Muscle layer of duodenum (tissue), 2 donors: ENCODE measurements at regions not wholly inside any gene's neighbourhood (a gene's known extent, or its start where the extent isn't known, plus 50 kb on each side); places are given as distances from the start of the nearest gene placed in this dataset.

Experiments
- H3K27ac ChIP-seq: one replicate; pipeline ENCODE4 v1.7.0; 2013; ENCODE audit warnings: mild to moderate bottlenecking, low read length
- H3K27me3 ChIP-seq: one replicate; pipeline ENCODE4 v1.7.0; 2013; ENCODE audit warnings: low read depth, mild to moderate bottlenecking, control low read depth, low read length
- H3K36me3 ChIP-seq, 2 donors: one replicate each; pipeline ENCODE4 v1.7.0; 2013; ENCODE audit warnings: low read length in 2 of 2, control low read depth in 1 of 2, mild to moderate bottlenecking in 1 of 2; ENCODE audit not compliant: insufficient read depth in 2 of 2, control insufficient read depth in 1 of 2
- H3K4me1 ChIP-seq, 2 donors: one replicate each; pipeline ENCODE4 v1.7.0; 2013; ENCODE audit warnings: low read length in 2 of 2, mild to moderate bottlenecking in 2 of 2, control low read depth in 1 of 2, moderate library complexity in 1 of 2; ENCODE audit not compliant: insufficient read depth in 2 of 2, control insufficient read depth in 1 of 2
- H3K4me3 ChIP-seq, 2 donors: one replicate each; pipeline ENCODE4 v1.7.0; 2013; ENCODE audit warnings: low read length in 2 of 2, low read depth in 1 of 2, mild to moderate bottlenecking in 1 of 2
- H3K9me3 ChIP-seq, 2 donors: one replicate each; pipeline ENCODE4 v1.7.0; 2013; ENCODE audit warnings: low read length in 2 of 2, control low read depth in 1 of 2, mild to moderate bottlenecking in 1 of 2; ENCODE audit not compliant: control insufficient read depth in 1 of 2
- donor health status: healthy.

DNA sequence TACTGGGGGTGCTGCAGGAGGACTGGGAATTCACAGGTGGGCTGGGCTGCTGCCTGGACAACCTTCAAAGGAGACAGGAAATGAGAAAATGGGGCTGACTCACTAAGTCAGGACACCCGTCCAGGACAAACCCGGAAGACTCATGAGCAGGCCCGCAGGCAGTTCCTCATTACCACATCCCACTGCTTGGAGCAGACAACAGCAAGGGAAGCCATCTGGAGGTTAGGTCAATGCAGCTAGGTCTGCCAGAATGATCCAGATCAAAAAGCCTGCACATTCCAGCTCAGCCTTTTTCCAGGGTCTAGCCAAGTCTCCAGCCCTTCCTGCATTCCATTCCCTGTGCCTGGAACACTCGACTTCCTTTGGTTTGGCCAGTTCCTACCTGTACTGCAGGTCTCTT, 536.5 kb upstream of the CDH11 start:
- H3K4me3 ChIP-seq: no peak overlapping the region
- H3K9me3 ChIP-seq: no peaks in the 10 kb centered on the region
- H3K4me1 ChIP-seq: no peaks in the 10 kb centered on the region
- H3K36me3 ChIP-seq: no peaks in the 10 kb centered on the region
- H3K27me3 ChIP-seq: no peaks in the 10 kb centered on the region
- H3K27ac ChIP-seq: no peak overlapping the region

DNA sequence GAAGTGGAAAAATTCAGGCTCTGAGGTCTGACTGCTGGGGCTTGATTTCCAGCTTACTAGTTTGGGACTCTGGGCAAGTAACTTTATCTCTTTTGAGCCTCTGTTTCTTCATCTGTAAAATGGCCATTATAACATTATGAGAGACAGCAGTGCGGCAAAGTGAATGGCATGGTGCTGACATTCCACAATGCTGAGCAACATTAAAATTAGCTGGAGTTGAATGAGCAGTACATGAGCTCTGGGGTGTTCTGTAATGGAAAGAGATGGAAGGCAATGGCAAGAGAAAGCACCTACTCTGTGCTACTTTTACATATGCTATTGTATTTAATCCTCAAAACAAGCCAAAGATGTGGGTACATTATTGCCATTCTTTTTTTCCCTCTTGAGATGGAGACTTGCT, 535.7 kb upstream of the CDH11 start:
- no peaks in the 10 kb centered on the region for H3K36me3 ChIP-seq
- H3K4me3 ChIP-seq: no peak overlapping the region
- H3K27ac ChIP-seq: no peak overlapping the region
- H3K27me3 ChIP-seq: no peaks in the 10 kb centered on the region
- H3K4me1 ChIP-seq: no peaks in the 10 kb centered on the region
- no peaks in the 10 kb centered on the region for H3K9me3 ChIP-seq

DNA sequence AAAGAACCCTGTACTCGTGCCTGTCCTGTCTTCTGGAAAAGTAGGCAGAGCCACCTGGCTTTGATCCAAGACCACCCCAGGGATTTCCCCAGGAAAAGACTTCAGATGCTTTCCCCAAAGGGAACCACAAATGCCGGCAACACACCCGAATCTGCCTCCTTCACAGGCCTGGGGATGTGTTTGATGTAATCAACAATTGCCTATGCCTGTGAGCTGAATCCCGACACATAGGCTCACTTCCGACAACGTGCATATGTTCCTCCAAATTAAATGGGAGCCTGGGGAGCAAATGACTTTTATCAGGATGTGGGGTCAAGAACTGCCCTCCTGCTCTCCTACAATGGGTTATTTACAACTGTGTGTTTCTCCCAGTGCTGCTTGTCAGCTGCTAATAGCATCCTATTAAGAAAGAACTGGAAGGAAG, 535.2 kb upstream of the CDH11 start:
- Histone ChIP-seq H3K27ac (no peak overlapping the region), H3K36me3 (no peaks in the 10 kb centered on the region), H3K4me1 (no peaks in the 10 kb centered on the region), H3K4me3 (no peak overlapping the region), H3K27me3 (no peaks in the 10 kb centered on the region), H3K9me3 (no peaks in the 10 kb centered on the region)

DNA sequence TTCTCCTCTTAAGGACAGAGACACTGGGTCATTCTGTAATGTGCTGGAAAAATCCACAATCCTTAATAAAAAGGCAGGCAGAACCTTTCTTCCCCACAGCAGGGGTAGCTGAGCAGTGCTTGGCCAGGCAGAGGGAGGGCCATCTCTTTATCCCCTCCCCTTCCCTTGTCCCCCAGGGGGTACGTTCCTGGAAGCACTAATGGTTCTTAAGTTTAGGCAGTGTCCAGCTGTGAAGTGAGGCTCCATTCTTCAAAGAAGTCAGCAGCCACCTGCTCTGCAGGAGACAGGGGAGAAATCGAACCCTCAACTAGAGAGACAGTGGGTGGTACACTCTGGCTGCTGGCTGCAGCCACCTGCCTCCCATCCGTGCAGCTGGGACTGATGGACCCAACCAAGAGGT, 533.9 kb upstream of the CDH11 start:
- H3K27ac ChIP-seq: no peak overlapping the region
- H3K27me3 ChIP-seq: no peaks in the 10 kb centered on the region
- H3K9me3 ChIP-seq: no peaks in the 10 kb centered on the region
- H3K4me3 ChIP-seq: no peak overlapping the region
- no peaks in the 10 kb centered on the region for H3K4me1 ChIP-seq
- no peaks in the 10 kb centered on the region for H3K36me3 ChIP-seq

DNA sequence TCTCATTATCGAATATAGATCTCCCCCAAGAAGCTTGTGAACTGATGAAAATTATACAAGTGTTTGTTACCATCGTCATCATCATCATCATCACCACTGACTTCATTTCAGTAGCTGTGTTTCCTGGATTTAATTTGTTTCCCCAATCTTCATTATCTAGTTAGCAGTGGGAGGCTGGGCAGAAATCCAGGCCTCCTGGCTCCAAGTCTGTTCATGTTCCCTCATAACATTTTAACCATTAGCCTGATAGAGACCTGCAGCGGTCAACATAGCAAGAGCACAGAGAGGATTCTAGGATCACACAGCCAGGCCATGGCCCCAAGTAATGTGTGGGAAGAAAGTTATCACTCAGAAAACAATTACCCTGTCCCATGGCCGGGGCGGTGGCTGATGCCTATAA, 526.2 kb upstream of the CDH11 start:
- Histone ChIP-seq H3K4me3 (no peak overlapping the region), H3K9me3 (no peaks in the 10 kb centered on the region)

DNA sequence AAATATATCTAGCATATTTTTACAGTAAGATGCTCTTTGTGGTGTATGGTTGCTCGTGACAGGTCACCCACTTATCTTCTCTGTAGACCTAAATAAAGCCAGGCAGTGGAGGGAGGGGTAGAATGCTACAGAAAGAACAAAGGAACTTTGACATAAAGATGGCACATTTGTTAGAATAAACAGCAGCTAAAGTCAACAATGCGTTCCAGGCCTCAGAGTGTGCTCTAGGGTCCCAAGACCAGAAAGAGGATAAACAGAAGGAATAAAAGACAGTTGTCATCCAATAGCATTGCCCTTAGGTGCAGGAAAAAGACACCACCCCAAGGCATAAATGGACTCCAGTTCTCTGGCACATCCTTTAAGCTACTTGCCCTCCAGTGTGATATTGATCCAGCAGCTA, 523.0 kb upstream of the CDH11 start:
- no peak overlapping the region for H3K4me3 ChIP-seq
- no peaks in the 10 kb centered on the region for H3K36me3 ChIP-seq
- no peaks in the 10 kb centered on the region for H3K4me1 ChIP-seq
- no peaks in the 10 kb centered on the region for H3K27me3 ChIP-seq
- no peak overlapping the region for H3K27ac ChIP-seq
- no peaks in the 10 kb centered on the region for H3K9me3 ChIP-seq

More for the DNA sequence above, 526.2 kb upstream of the CDH11 start:
- Histone ChIP-seq H3K36me3 (no peaks in the 10 kb centered on the region), H3K4me1 (no peaks in the 10 kb centered on the region), H3K27me3 (no peaks in the 10 kb centered on the region), H3K27ac (no peak overlapping the region)

DNA sequence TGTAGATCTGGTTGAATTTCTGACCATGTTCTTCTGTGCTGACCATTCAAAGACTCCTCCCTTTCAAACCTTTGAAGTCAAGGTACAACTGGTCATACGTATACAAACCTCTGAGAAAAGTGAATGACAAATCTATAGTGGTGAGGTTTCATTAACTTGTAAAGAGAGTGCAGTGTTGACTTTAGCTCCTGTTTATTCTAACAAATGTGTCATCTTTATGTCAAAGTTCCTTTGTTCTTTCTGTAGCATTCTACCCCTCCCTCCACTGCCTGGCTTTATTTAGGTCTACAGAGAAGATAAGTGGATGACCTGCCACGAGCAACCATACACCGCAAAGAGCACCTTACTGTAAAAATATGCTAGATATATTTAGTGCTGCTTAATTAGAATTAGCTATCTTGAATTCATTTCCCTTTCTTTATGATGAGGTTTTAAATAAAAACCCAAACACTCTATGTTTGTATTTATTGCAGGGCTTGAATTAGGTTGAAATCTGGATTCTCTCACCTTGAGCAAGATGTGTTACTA, 520.0 kb upstream of the CDH11 start:
- Histone ChIP-seq H3K4me1 (no peaks in the 10 kb centered on the region), H3K36me3 (no peaks in the 10 kb centered on the region), H3K27ac (no peak overlapping the region), H3K27me3 (no peaks in the 10 kb centered on the region), H3K9me3 (no peaks in the 10 kb centered on the region), H3K4me3 (no peak overlapping the region)

DNA sequence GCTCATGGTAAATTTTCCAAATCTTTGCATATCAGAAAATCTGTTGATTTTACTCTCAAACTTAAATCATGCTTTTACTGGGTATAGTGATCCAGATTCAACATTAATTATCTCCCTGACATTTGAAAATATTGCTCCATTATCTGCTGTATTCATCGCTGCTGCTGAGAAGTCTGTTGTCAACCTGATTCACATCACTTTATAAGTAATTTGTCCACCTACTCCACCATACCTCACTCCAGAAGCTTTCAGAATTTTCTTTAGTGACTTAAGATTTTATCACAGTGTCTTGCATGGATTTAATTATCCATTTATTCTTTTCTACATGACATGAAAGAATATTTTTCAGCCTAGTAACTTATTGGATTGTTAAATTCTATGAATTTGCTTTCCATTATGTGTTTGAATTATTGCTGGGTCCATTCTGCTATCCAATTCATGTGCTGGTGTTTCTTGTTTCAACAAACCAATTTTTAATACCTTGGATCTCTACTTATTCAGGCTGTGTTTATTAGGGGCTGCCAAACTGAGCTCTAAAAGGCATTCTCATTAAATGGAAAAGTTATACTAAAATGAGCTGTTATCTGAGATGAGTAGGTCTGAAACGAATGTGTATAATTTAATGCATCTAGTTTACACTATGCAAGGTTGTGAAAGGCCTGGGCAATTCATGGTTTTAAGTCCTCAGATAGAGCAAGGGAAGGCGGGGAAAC, 519.3 kb upstream of the CDH11 start:
- Histone ChIP-seq H3K4me1 (no peaks in the 10 kb centered on the region), H3K27ac (no peak overlapping the region), H3K4me3 (no peak overlapping the region), H3K27me3 (no peaks in the 10 kb centered on the region), H3K36me3 (no peaks in the 10 kb centered on the region), H3K9me3 (no peaks in the 10 kb centered on the region)

DNA sequence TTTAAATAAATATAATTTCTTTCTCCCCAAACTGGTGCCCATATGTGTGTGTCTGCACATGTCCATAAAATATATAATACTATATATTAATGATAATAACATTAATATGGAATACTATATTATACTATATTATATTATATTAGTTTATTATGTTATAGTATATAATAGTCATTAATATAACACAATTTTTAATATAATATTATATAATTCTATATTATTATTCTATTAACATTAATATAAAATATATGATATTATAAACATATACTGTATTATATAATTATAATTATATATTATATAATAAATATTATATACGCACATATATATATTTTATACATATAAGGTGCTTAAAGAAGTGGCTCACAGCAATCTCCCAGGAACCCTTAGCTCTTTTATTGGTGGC, 513.0 kb upstream of the CDH11 start:
- H3K4me3 ChIP-seq: no peak overlapping the region
- no peaks in the 10 kb centered on the region for H3K9me3 ChIP-seq
- H3K4me1 ChIP-seq: no peaks in the 10 kb centered on the region
- H3K27me3 ChIP-seq: no peaks in the 10 kb centered on the region
- no peak overlapping the region for H3K27ac ChIP-seq
- H3K36me3 ChIP-seq: no peaks in the 10 kb centered on the region

DNA sequence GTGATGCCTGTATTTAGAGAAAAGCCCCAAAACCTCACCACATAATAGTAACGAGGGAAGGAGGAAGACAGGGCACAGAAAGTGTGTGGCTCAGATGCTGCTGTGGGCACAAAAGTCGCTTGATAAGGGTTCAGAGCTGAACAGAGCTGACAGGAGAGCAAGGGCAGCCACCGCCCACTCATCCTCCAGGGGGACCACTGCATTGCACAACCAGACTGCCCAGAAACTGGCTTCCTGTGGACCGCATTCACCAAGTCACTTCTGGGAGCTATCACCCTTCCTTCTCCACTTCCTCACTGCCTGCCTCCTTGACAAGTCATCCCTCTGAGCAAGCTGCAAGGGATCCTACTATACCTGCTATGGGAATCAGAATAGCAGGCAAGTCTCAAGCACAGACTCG, 512.4 kb upstream of the CDH11 start:
- H3K4me3 ChIP-seq: no peak overlapping the region
- no peaks in the 10 kb centered on the region for H3K36me3 ChIP-seq
- no peaks in the 10 kb centered on the region for H3K4me1 ChIP-seq
- no peaks in the 10 kb centered on the region for H3K9me3 ChIP-seq
- H3K27ac ChIP-seq: no peak overlapping the region
- no peaks in the 10 kb centered on the region for H3K27me3 ChIP-seq

DNA sequence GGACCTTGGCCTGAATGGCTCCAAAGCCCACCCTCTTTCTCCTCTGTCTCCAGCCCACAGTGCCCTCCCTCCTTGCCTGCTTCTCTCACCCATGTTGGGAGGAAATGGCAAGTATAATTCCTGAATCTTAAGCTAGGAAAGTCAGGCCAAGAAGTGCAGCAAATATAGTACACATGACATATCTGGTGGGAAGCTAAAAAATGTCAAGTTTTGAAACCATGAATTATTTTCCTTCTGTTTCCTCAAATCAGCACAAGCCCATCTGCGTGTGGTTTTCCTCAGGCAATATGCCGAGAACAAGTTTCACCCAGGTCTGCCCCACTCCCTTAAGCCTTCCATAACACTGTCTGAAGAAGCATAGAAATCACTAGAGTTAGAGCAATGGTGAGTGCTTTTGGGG, 502.8 kb upstream of the CDH11 start:
- Histone ChIP-seq H3K27me3 (no peaks in the 10 kb centered on the region), H3K9me3 (no peaks in the 10 kb centered on the region), H3K27ac (no peak overlapping the region)

DNA sequence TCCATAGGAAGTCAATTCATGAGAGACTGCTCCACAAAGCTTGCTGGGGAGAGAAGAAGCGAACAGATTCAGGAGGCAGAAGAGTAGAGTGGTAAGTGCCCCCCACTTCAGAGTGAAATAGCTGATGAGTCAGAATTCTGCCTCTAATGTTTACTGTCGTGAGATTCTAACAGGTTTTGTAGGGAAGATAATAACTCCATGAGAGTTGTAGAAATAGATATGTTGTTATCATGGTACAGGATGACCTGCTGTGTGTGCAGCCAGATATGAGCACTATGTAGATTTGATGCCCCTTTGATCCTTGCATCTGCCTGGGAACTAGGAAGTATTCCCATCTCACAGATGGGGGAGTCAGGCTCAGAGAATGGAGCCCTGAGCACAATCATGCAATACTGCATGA, 502.4 kb upstream of the CDH11 start:
- Histone ChIP-seq H3K27me3 (no peaks in the 10 kb centered on the region), H3K36me3 (no peaks in the 10 kb centered on the region), H3K27ac (no peak overlapping the region), H3K4me3 (no peak overlapping the region), H3K9me3 (no peaks in the 10 kb centered on the region), H3K4me1 (no peaks in the 10 kb centered on the region)

More for the DNA sequence above, 502.8 kb upstream of the CDH11 start:
- H3K4me1 ChIP-seq: no peaks in the 10 kb centered on the region
- no peak overlapping the region for H3K4me3 ChIP-seq
- no peaks in the 10 kb centered on the region for H3K36me3 ChIP-seq
